Fibroblast of the aortic adventitia (primary cell): ENCODE measurements at regions not wholly inside any gene's neighbourhood (a gene's known extent, or its start where the extent isn't known, plus 50 kb on each side); places are given as distances from the start of the nearest gene placed in this dataset.

Experiments used
- DNase-seq: peaks from one replicate; pipeline ENCODE4 v3.0.0-alpha.2; 2010; ENCODE audit warnings: low read depth
- H3K4me3 ChIP-seq: 2 replicates; pipeline ENCODE4 v1.5.1; 2011; ENCODE audit warnings: low read depth, mild to moderate bottlenecking, control low read depth, low read length, moderate library complexity
- TF ChIP-seq, protein P1 (sequence below): IDR thresholded peaks from 2 replicates; pipeline ENCODE4 v1.5.1; 2011; ENCODE audit warnings: mild to moderate bottlenecking, low read length, control low read depth, inconsistent platforms; ENCODE audit not compliant: insufficient read depth

DNA sequence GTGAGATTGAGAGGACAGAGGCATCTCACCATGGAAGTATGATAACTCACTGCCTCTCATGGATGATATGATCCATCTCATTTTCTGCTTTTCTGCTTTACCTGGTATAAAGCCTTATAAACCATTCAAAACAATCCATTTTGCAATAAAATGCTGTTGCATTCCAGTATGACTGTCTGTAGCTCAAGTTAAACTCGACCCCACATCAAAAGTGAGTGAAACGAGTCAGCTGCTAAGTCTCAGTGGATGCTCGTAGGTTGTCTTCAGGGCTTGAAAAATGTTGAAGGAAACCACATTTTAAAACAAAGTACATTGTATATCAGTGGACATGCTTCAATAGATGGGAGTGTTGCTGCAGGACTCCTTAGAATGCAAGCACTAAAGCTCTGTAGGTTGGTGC, 839.0 kb downstream of the TUSC7 start:
- H3K4me3 ChIP-seq = no peak overlapping the region
- DNase-seq = no peak
- TF ChIP-seq, protein P1, sequence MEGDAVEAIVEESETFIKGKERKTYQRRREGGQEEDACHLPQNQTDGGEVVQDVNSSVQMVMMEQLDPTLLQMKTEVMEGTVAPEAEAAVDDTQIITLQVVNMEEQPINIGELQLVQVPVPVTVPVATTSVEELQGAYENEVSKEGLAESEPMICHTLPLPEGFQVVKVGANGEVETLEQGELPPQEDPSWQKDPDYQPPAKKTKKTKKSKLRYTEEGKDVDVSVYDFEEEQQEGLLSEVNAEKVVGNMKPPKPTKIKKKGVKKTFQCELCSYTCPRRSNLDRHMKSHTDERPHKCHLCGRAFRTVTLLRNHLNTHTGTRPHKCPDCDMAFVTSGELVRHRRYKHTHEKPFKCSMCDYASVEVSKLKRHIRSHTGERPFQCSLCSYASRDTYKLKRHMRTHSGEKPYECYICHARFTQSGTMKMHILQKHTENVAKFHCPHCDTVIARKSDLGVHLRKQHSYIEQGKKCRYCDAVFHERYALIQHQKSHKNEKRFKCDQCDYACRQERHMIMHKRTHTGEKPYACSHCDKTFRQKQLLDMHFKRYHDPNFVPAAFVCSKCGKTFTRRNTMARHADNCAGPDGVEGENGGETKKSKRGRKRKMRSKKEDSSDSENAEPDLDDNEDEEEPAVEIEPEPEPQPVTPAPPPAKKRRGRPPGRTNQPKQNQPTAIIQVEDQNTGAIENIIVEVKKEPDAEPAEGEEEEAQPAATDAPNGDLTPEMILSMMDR = no peak

DNA sequence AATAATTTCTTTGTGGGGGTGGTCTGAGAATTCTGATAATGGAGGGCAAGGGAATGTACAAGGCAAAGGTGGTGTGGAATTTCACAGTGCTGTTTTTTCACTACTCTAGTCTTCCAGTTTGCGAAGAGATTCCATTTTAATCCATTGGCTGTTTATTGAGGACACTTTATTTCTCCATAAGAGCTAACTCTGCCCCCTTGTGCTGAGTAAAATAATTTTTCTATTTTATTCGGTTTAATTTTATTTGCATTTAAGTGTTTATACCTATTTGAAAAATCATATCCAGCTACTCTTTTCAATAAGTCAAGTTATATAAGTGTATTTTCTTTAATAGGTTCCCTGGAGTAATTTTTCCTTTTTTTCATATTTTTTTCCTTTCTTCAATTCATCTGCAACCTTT, 840.1 kb downstream of the TUSC7 start:
- peak; percentile 25 for DNase-seq
- H3K4me3 ChIP-seq = no peak overlapping the region
- TF ChIP-seq, protein P1 = peak; percentile 5

DNA sequence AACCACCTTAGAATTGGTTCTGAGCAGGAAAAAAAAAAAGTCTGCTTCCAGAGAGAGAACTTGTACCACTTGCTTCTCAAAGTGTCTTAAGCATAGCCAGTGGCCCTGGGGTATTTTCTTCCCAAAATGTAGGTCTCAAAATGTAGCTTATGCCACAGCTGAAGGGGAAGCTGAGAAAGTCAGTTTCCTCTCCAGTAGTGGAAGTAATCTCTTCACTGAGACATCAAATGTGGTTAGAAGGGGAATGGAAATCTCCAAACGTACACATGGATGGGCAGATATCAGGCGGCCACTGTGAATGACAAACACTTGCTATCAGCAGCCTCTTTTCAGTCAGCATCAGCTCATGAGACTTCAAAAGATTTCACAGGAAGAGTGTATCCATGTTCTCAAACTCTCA, 841.2 kb downstream of the TUSC7 start:
- no peak for DNase-seq
- H3K4me3 ChIP-seq = no peak overlapping the region
- TF ChIP-seq, protein P1 = no peak

DNA sequence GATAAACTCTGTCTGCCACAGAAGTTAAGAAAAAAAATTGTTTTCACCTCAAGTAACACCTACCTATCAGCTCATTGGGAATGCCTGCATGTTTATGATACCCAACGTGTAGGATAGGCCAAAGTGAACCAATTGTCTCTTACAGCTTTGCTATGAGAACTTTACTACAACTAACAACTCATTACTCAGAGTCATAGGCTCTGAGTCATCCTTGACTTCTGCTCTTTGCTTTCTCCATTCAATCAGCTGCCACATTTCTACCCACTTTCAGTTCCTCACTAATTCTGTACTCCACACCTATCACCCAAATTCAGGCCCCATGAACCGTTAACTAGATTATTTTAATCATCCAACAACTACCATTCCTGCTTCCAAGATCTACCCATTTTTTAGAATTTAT, 843.9 kb downstream of the TUSC7 start:
- TF ChIP-seq, protein P1 = no peak
- DNase-seq = peak; percentile 43
- no peak overlapping the region for H3K4me3 ChIP-seq

DNA sequence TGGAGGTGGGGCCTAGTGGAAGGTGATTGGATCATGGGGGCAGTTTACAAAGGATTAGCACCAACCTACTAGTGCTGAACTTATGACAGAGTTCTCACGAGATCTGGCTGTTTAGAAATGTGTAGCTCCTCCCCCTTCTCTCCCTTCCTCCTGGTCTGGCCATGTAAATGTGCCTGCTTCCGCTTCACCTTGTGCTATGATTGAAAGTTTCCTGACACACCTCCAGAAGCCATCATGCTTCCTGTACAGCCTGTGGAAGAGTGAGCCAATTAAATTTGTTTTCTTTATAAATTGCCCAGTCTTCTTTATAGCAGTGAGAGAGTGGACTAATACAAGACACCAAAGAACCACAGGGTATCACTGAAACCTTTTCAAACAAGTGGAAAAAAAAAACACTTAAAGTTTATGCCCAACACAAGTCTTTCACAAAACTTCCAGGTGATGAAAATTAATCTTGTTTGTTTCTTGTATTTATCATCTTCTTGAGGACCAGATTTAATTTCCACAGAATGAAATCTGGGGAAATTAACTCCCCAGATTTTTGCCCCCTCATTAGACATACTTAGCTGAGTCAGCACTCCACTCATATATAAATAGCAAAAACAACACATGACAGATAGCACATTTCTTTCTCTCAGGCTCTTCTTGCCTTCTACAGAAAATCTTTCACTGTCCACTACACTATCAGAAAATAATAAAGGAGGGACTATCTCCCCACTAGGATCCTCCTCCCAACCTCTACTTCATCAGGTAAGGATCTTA, 847.2 kb downstream of the TUSC7 start:
- no peak for DNase-seq
- TF ChIP-seq, protein P1 = no peak
- H3K4me3 ChIP-seq = no peak overlapping the region

DNA sequence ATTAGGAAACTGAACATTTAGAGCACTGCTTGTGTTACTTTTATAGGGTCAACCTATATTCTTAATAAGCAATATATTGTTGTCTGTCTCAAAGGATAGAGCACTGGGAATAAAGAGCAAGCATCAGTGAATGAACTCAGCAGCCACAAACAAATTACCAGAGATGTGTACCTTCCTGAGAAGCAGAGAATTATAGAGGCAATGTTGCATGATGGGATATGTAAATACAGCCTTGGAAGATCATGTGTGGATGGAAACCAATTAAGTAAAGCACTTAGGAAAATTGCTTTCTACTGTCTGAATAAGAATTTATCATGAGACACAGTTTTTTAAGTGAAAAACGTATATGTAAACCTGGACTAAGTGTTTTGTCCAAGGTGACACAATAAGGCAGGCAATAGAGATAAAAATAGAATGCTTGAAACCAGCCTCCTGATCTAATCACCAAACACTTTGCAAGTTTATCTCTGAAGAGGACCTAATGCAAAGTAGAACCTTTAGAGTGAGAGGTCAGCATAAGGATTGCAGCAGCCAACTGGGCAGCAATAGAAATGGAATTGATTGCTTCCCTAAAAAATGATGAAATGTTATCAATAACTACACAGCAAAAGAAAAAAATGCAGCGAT, 848.0 kb downstream of the TUSC7 start:
- TF ChIP-seq, protein P1 = no peak

More for the DNA sequence above, 848.0 kb downstream of the TUSC7 start:
- H3K4me3 ChIP-seq = no peak overlapping the region
- no peak for DNase-seq
